Fibroblast of lung (primary cell): ENCODE measurements at regions not wholly inside any gene's neighbourhood (a gene's known extent, or its start where the extent isn't known, plus 50 kb on each side); places are given as distances from the start of the nearest gene placed in this dataset.

ENCODE experiments used
- DNase-seq, 2 donors: peaks; one replicate each; pipeline versions ENCODE4 v3.0.0 to v3.0.0-alpha.2; 2010; ENCODE audit warnings: low read depth in 2 of 2
- H2AFZ ChIP-seq: 2 replicates; pipeline ENCODE4 v1.5.1; 2012; ENCODE audit warnings: low read length, control low read depth, inconsistent platforms
- H3K27ac ChIP-seq: 2 replicates; pipeline ENCODE4 v1.5.1; 2011; ENCODE audit warnings: low read length, control low read depth; ENCODE audit not compliant: insufficient read depth
- H3K27me3 ChIP-seq: 2 replicates; pipeline ENCODE4 v1.5.1; 2011; ENCODE audit warnings: mild to moderate bottlenecking, low read length; ENCODE audit not compliant: control insufficient read depth, insufficient read depth
- H3K36me3 ChIP-seq: 2 replicates; pipeline ENCODE4 v1.5.1; 2011; ENCODE audit warnings: low read length; ENCODE audit not compliant: control insufficient read depth, insufficient read depth
- H3K4me1 ChIP-seq: 2 replicates; pipeline ENCODE4 v1.5.1; 2011; ENCODE audit warnings: low read length; ENCODE audit not compliant: control insufficient read depth, insufficient read depth; ENCODE audit errors: extremely low read depth
- H3K4me2 ChIP-seq: 2 replicates; pipeline ENCODE4 v1.5.1; 2011; ENCODE audit warnings: low read length, control low read depth; ENCODE audit not compliant: insufficient read depth; ENCODE audit errors: extremely low read depth
- H3K4me3 ChIP-seq, 4 experiments: fragments of 200-600 bp in 1 of 4; sonication (generic) in 1 of 4; replicated peaks in 1 of 4; 2 replicates each; pipeline ENCODE4 v1.5.1; 2011 to 2016; ENCODE audit warnings: low read length in 4 of 4, low read depth in 3 of 4, mild to moderate bottlenecking in 3 of 4, control low read depth in 2 of 4, inconsistent platforms in 1 of 4, mixed read lengths in 1 of 4; ENCODE audit not compliant: insufficient read depth in 1 of 4; ENCODE audit errors: control extremely low read depth in 1 of 4
- H3K79me2 ChIP-seq: 2 replicates; pipeline ENCODE4 v1.5.1; 2012; ENCODE audit warnings: mild to moderate bottlenecking, low read length, inconsistent platforms; ENCODE audit not compliant: control insufficient read depth, insufficient read depth
- H3K9ac ChIP-seq: 2 replicates; pipeline ENCODE4 v1.5.1; 2011; ENCODE audit warnings: mild to moderate bottlenecking, low read length, control low read depth; ENCODE audit not compliant: insufficient read depth
- H3K9me3 ChIP-seq: 2 replicates; pipeline ENCODE4 v1.5.1; 2012; ENCODE audit warnings: low read depth, low read length; ENCODE audit not compliant: control insufficient read depth, insufficient read depth
- H4K20me1 ChIP-seq: 2 replicates; pipeline ENCODE4 v1.5.1; 2011; ENCODE audit warnings: low read length; ENCODE audit not compliant: control insufficient read depth, insufficient read depth; ENCODE audit errors: extremely low read depth
- EZH2 ChIP-seq: IDR thresholded peaks from 2 replicates; pipeline ENCODE4 v1.5.1; 2012; ENCODE audit warnings: low read length, control low read depth, mild to moderate bottlenecking; ENCODE audit errors: missing control alignments
- TF ChIP-seq, protein P1 (sequence below), 2 donors: IDR thresholded peaks in 1 of 2; conservative IDR thresholded peaks in 1 of 2; 1 replicate in 1 of 2; 2 replicates in 1 of 2; pipeline ENCODE4 v1.5.1; 2011 to 2012; ENCODE audit warnings: low read length in 2 of 2, control low read depth in 1 of 2, inconsistent platforms in 1 of 2, low read depth in 1 of 2, mild to moderate bottlenecking in 1 of 2

GRCh38 chr18:45467293-45467692 is 148.0 kb upstream of the SLC14A2 start:
- TF ChIP-seq EZH2 = no peak
- TF ChIP-seq, protein P1, sequence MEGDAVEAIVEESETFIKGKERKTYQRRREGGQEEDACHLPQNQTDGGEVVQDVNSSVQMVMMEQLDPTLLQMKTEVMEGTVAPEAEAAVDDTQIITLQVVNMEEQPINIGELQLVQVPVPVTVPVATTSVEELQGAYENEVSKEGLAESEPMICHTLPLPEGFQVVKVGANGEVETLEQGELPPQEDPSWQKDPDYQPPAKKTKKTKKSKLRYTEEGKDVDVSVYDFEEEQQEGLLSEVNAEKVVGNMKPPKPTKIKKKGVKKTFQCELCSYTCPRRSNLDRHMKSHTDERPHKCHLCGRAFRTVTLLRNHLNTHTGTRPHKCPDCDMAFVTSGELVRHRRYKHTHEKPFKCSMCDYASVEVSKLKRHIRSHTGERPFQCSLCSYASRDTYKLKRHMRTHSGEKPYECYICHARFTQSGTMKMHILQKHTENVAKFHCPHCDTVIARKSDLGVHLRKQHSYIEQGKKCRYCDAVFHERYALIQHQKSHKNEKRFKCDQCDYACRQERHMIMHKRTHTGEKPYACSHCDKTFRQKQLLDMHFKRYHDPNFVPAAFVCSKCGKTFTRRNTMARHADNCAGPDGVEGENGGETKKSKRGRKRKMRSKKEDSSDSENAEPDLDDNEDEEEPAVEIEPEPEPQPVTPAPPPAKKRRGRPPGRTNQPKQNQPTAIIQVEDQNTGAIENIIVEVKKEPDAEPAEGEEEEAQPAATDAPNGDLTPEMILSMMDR (conservative IDR thresholded peaks at IDR 0.05 in 1 of 2, IDR thresholded peaks at IDR 0.05 in 1 of 2; ENCODE audit: low read depth in 1 of 2, low read length in 2 of 2) = no peak
- Histone ChIP-seq H3K4me2 (no peak overlapping the region), H3K79me2 (no peaks in the 10 kb centered on the region), H3K9ac (no peak overlapping the region), H3K4me1 (no peaks in the 10 kb centered on the region), H3K27ac (no peak overlapping the region), H3K4me3 (no peak overlapping the region), H2AFZ (no peak overlapping the region), H3K27me3 (peaks cover 6% of the 10 kb centered on the region), H3K9me3 (no peaks in the 10 kb centered on the region), H4K20me1 (no peaks in the 10 kb centered on the region), H3K36me3 (no peaks in the 10 kb centered on the region)
- DNase-seq = no peak

- H3K9me3 ChIP-seq = no peaks in the 10 kb centered on the region
- no peak overlapping the region for H3K4me2 ChIP-seq
- DNase-seq = no peak
- H3K27ac ChIP-seq = no peak overlapping the region
- no peaks in the 10 kb centered on the region for H4K20me1 ChIP-seq
- H3K36me3 ChIP-seq = no peaks in the 10 kb centered on the region
- H3K4me3 ChIP-seq = no peak overlapping the region
- H2AFZ ChIP-seq = no peak overlapping the region
- no peaks in the 10 kb centered on the region for H3K79me2 ChIP-seq
- no peaks in the 10 kb centered on the region for H3K4me1 ChIP-seq
- H3K27me3 ChIP-seq = peaks cover 6% of the 10 kb centered on the region
- TF ChIP-seq, protein P1 (conservative IDR thresholded peaks at IDR 0.05 in 1 of 2, IDR thresholded peaks at IDR 0.05 in 1 of 2; ENCODE audit: low read depth in 1 of 2, low read length in 2 of 2) = no peak
- TF ChIP-seq EZH2 = no peak
- no peak overlapping the region for H3K9ac ChIP-seq
Observed at GRCh38 chr18:45467945-45468344, 147.3 kb upstream of the SLC14A2 start.

DNA sequence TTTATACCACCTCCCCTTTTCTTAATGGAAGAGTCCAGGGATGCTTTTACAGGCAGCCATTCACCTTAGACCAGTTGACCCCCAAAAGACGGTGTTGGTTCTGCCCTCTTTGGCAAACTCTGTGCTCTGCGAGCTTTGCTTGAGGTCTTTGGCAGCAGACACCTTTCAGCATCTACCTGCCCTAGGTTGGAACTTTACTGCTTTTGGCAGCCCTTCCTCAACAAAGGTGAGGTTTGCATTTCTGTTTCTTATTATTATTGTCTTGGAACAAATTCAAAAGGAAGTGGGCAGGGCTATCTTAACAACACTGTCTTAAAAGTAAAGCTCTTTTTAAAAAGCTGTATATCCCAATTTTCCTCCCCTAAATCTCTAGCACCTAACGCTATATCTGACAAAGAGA is 136.4 kb upstream of the SLC14A2 start:
- DNase-seq = no peak
- no peak overlapping the region for H3K4me3 ChIP-seq
- no peaks in the 10 kb centered on the region for H3K27me3 ChIP-seq
- no peaks in the 10 kb centered on the region for H3K4me1 ChIP-seq
- H3K27ac ChIP-seq = no peak overlapping the region
- no peaks in the 10 kb centered on the region for H3K79me2 ChIP-seq
- H4K20me1 ChIP-seq = no peaks in the 10 kb centered on the region
- no peak overlapping the region for H2AFZ ChIP-seq
- no peak for TF ChIP-seq EZH2
- TF ChIP-seq, protein P1 (conservative IDR thresholded peaks at IDR 0.05 in 1 of 2, IDR thresholded peaks at IDR 0.05 in 1 of 2; ENCODE audit: low read depth in 1 of 2, low read length in 2 of 2) = no peak
- no peaks in the 10 kb centered on the region for H3K36me3 ChIP-seq
- no peaks in the 10 kb centered on the region for H3K9me3 ChIP-seq
- H3K9ac ChIP-seq = no peak overlapping the region
- no peak overlapping the region for H3K4me2 ChIP-seq
